GM12872 (cell line): ENCODE measurements at regions not wholly inside any gene's neighbourhood (a gene's known extent, or its start where the extent isn't known, plus 50 kb on each side); places are given as distances from the start of the nearest gene placed in this dataset.

Experiments used
- TF ChIP-seq, protein P1 (sequence below): IDR thresholded peaks from 3 replicates; pipeline ENCODE4 v1.5.1; 2011; ENCODE audit warnings: low read depth, mild to moderate bottlenecking, low read length, moderate library complexity; ENCODE audit not compliant: insufficient read depth

GRCh38 chr16:52976539-52977167 is 76.0 kb downstream of the CHD9NB start:
- TF ChIP-seq, protein P1, sequence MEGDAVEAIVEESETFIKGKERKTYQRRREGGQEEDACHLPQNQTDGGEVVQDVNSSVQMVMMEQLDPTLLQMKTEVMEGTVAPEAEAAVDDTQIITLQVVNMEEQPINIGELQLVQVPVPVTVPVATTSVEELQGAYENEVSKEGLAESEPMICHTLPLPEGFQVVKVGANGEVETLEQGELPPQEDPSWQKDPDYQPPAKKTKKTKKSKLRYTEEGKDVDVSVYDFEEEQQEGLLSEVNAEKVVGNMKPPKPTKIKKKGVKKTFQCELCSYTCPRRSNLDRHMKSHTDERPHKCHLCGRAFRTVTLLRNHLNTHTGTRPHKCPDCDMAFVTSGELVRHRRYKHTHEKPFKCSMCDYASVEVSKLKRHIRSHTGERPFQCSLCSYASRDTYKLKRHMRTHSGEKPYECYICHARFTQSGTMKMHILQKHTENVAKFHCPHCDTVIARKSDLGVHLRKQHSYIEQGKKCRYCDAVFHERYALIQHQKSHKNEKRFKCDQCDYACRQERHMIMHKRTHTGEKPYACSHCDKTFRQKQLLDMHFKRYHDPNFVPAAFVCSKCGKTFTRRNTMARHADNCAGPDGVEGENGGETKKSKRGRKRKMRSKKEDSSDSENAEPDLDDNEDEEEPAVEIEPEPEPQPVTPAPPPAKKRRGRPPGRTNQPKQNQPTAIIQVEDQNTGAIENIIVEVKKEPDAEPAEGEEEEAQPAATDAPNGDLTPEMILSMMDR, result peak; percentile 55

GRCh38 chr16:52967744-52968143 is 85.0 kb downstream of the CHD9NB start:
- TF ChIP-seq, protein P1, result no peak

DNA sequence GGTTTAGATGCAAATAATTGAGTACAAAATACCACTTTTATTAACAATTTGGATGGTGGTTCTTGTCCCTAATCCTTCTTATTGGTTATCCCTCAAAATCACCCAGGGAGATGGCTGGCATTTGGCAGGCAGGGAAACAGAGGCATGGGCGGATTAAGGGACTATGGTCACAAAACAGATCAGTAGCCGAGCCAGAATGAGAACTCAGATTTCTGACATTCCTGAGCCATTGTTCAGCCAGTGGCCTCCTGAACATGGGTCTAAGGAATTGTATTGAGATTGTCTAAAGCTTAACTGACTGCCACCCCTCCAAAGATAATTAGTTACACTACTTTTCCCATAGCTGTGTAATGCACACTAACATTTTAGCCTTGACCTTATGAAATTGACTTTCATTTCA is 88.4 kb downstream of the CHD9NB start:
- TF ChIP-seq, protein P1, result no peak

- TF ChIP-seq, protein P1, result no peak
Measured at GRCh38 chr16:52963855-52964242, 88.8 kb downstream of the CHD9NB start.

DNA sequence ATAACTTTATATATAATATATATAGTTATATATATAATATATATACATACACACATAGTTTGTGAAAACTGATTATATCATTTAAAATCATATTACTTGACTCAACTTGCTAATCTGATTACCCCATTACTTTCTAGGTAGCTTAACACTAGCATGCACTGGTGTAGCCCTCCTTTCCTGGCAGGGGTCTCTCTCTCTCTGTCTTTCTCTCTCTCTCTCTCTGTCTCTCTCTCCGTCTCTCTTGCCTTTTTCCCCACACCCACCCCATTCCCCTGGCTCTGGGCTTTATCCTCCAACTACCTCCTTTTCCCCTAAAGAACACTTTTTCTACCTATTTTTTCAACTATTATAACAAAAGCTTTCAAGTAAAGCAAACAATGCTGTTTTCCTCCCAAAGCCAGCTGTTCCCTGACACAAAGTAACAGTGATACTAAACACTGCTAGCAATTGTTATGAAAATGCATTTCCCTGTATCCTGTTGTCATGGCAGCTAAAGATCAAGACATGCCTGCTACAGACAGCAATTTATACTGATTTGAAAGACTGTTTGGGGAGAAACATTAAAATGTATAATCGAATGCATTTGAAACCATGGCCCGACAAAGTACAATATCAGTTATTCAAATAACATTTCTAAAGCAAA is 89.4 kb downstream of the CHD9NB start:
- TF ChIP-seq, protein P1, result no peak

- TF ChIP-seq, protein P1, result no peak
Measured at GRCh38 chr16:52958951-52959350, 93.7 kb downstream of the CHD9NB start.

GRCh38 chr16:52957199-52957598 is 95.5 kb downstream of the CHD9NB start:
- TF ChIP-seq, protein P1, result no peak
